SK-N-SH treated with all-trans-retinoic acid at 6 μM for 48 hours (cell line): ENCODE measurements at regions not wholly inside any gene's neighbourhood (a gene's known extent, or its start where the extent isn't known, plus 50 kb on each side); places are given as distances from the start of the nearest gene placed in this dataset.

ENCODE experiments used
- ATAC-seq: fragments of 200-7000 bp; cut with Tn5 transposase; 3 replicates; pipeline ENCODE4 v1.9.1; 2020; ENCODE audit warnings: mild to moderate bottlenecking, moderate library complexity
- ARNTL ChIP-seq: fragments of 450-650 bp; formaldehyde crosslinking; IDR thresholded peaks from 2 replicates; pipeline ENCODE4 v1.5.0; 2020; ENCODE audit warnings: low read depth, mild to moderate bottlenecking, moderate library complexity, borderline replicate concordance
- CREB5 ChIP-seq: fragments of 250-450 bp; sonication (Bioruptor Pico); IDR thresholded peaks from 2 replicates; pipeline ENCODE4 v1.5.1; 2020; ENCODE audit warnings: low read depth, mild to moderate bottlenecking, moderate library complexity
- CSDC2 ChIP-seq: fragments of 250-450 bp; sonication (Bioruptor Pico); IDR thresholded peaks from 2 replicates; pipeline ENCODE4 v1.5.0; 2020; ENCODE audit warnings: mild to moderate bottlenecking, moderate library complexity
- CSRNP3 ChIP-seq: fragments of 250-450 bp; sonication (Bioruptor Pico); IDR thresholded peaks from 2 replicates; pipeline ENCODE4 v1.5.1; 2021; ENCODE audit warnings: mild to moderate bottlenecking, moderate library complexity
- ESRRG ChIP-seq: fragments of 250-450 bp; sonication (Bioruptor Pico); IDR thresholded peaks from 2 replicates; pipeline ENCODE4 v1.6.1; 2021; ENCODE audit warnings: mild to moderate bottlenecking
- ISL1 ChIP-seq: fragments of 250-450 bp; sonication (Bioruptor Pico); IDR thresholded peaks from 2 replicates; pipeline ENCODE4 v2.1.2; 2022; ENCODE audit warnings: mild to moderate bottlenecking, moderate library complexity
- OSR1 ChIP-seq: fragments of 250-450 bp; sonication (Bioruptor Pico); IDR thresholded peaks from 2 replicates; pipeline ENCODE4 v1.8.0; 2022; ENCODE audit warnings: moderate library complexity, mild to moderate bottlenecking, inconsistent platforms
- POU6F1 ChIP-seq: fragments of 250-450 bp; sonication (Bioruptor Pico); IDR thresholded peaks from 2 replicates; pipeline ENCODE4 v1.8.0; 2021; ENCODE audit warnings: low read depth, mild to moderate bottlenecking, moderate library complexity, borderline replicate concordance
- PPARA ChIP-seq: fragments of 250-450 bp; sonication (Bioruptor Pico); IDR thresholded peaks from 2 replicates; pipeline ENCODE4 v1.5.0; 2020; ENCODE audit warnings: mild to moderate bottlenecking, borderline replicate concordance
- RARB ChIP-seq: fragments of 250-450 bp; sonication (Bioruptor Pico); IDR thresholded peaks from 2 replicates; pipeline ENCODE4 v1.8.0; 2021; ENCODE audit warnings: mild to moderate bottlenecking, moderate library complexity
- SNAI2 ChIP-seq: fragments of 250-450 bp; sonication (Bioruptor Pico); IDR thresholded peaks from 2 replicates; pipeline ENCODE4 v1.5.0; 2020; ENCODE audit warnings: mild to moderate bottlenecking, moderate library complexity
- TCF4 ChIP-seq: fragments of 250-450 bp; sonication (Bioruptor Pico); IDR thresholded peaks from 2 replicates; pipeline ENCODE4 v1.8.0; 2021; ENCODE audit warnings: mild to moderate bottlenecking, moderate library complexity, borderline replicate concordance
- TOX ChIP-seq: fragments of 250-450 bp; sonication (Bioruptor Pico); IDR thresholded peaks from 2 replicates; pipeline ENCODE4 v1.8.0; 2021; ENCODE audit warnings: mild to moderate bottlenecking, moderate library complexity, borderline replicate concordance
- ZC3H10 ChIP-seq: fragments of 250-450 bp; sonication (Bioruptor Pico); IDR thresholded peaks from 2 replicates; pipeline ENCODE4 v1.5.1; 2021; ENCODE audit warnings: mild to moderate bottlenecking, moderate library complexity
- ZFP3 ChIP-seq: fragments of 250-450 bp; sonication (Bioruptor Pico); IDR thresholded peaks from 2 replicates; pipeline ENCODE4 v1.5.0; 2020; ENCODE audit warnings: mild to moderate bottlenecking, moderate library complexity
- ZNF565 ChIP-seq: fragments of 450-650 bp; formaldehyde crosslinking; conservative IDR thresholded peaks from 2 replicates; pipeline ENCODE4 v1.5.0; 2020; ENCODE audit warnings: low read depth, mild to moderate bottlenecking, moderate library complexity
- ZNF70 ChIP-seq: fragments of 450-650 bp; formaldehyde crosslinking; IDR thresholded peaks from 2 replicates; pipeline ENCODE4 v1.5.0; 2020; ENCODE audit warnings: mild to moderate bottlenecking, moderate library complexity
- ZNF8 ChIP-seq: fragments of 450-650 bp; formaldehyde crosslinking; IDR thresholded peaks from 2 replicates; pipeline ENCODE4 v1.5.0; 2020; ENCODE audit warnings: mild to moderate bottlenecking, moderate library complexity
- TF ChIP-seq, protein P1 (sequence below): fragments of 250-450 bp; sonication (Bioruptor Pico); IDR thresholded peaks from 2 replicates; pipeline ENCODE4 v1.5.0; 2020; ENCODE audit warnings: mild to moderate bottlenecking, moderate library complexity

DNA sequence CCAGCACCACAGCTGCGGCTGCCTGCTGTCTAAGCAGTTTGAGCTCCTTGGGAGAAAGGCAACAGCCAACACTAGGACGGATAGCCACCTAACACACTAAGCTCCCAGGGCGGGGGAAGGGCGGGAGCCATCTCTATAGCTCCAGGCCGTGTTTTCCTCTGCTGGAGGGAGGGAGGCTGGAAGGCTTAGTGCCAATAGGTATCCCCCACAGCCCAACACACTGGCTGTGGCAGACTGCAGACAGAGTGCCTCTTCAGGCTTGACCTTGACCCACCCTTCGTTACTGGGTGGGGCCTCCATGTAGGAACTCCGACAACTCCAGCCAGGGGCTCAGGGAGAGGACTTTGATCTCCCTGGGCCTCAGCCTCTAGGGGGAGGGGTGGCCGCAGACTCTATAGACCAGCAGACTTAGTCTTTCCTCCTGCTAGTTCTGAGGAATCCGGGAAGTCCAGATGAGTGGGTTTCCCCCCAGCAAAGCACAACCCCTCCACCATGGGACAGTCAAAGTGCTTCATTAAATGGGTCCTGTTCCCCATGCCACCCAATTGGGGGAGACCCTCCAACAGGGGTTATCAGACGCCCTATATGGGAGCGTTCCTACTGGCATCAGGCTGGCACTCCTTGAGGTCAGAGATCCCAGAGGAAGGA is 314.4 kb upstream of the MKI67 start:
- TF ChIP-seq ZNF70 (CRISPR knock-in tag) (no peak), CSRNP3 (CRISPR knock-in tag) (no peak), SNAI2 (CRISPR knock-in tag) (no peak), OSR1 (CRISPR knock-in tag) (no peak), ESRRG (CRISPR knock-in tag) (no peak), TOX (CRISPR knock-in tag) (no peak), ARNTL (CRISPR knock-in tag) (no peak), TCF4 (no peak)
- TF ChIP-seq, protein P1, sequence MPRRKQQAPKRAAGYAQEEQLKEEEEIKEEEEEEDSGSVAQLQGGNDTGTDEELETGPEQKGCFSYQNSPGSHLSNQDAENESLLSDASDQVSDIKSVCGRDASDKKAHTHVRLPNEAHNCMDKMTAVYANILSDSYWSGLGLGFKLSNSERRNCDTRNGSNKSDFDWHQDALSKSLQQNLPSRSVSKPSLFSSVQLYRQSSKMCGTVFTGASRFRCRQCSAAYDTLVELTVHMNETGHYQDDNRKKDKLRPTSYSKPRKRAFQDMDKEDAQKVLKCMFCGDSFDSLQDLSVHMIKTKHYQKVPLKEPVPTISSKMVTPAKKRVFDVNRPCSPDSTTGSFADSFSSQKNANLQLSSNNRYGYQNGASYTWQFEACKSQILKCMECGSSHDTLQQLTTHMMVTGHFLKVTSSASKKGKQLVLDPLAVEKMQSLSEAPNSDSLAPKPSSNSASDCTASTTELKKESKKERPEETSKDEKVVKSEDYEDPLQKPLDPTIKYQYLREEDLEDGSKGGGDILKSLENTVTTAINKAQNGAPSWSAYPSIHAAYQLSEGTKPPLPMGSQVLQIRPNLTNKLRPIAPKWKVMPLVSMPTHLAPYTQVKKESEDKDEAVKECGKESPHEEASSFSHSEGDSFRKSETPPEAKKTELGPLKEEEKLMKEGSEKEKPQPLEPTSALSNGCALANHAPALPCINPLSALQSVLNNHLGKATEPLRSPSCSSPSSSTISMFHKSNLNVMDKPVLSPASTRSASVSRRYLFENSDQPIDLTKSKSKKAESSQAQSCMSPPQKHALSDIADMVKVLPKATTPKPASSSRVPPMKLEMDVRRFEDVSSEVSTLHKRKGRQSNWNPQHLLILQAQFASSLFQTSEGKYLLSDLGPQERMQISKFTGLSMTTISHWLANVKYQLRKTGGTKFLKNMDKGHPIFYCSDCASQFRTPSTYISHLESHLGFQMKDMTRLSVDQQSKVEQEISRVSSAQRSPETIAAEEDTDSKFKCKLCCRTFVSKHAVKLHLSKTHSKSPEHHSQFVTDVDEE (CRISPR knock-in tag) = no peak
- no peak for ATAC-seq

DNA sequence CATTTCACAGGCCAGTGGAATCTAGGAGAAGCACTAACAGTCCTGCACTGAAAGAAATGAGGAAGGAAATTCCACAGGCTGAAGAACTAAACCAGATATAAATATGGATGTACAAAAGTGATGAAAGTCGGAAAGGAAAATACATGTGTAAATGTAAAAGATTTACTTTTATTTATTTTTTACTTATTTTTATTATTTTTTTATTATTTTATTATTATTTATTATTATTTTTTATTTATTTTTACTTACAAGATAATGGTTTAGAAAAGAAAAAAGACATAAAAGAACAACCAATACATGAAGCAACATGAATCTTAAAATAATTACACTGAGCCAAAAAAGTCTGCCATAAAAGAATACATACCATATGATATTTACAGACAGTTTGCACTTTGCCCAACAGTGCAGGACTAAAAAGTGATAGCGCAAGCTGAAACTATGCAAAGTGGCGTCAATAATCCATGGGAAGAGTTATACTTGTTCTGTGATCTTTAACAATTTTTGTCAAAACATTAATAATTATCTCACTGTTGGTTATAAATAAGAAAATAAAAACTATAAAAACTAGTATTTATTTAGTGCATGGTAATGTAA is 317.8 kb upstream of the MKI67 start:
- no peak for TF ChIP-seq SNAI2 (CRISPR knock-in tag)
- TF ChIP-seq, protein P1 (CRISPR knock-in tag) = no peak
- TF ChIP-seq POU6F1 (CRISPR knock-in tag) = no peak
- no peak for TF ChIP-seq CREB5
- ATAC-seq = no peak

DNA sequence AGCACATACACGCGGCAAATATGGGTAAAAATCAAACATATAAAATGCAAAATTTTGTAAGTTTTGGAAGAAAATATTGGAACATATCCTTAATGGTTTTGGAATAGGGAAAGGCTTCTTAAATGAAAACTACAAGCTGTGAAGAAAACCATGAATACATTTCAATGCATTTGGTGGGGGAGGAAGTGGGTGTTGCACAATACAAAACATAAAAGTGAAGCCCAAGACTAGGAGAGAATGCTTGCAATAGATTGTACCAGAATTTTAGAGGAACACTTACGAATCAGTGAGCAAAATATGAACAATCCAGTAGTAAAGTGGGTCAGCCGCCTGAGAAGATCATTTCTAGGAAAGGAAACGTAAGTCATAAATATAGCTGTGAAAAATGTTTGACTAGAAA is 322.6 kb upstream of the MKI67 start:
- no peak for ATAC-seq
- no peak for TF ChIP-seq ZFP3 (CRISPR knock-in tag)
- TF ChIP-seq CSDC2 (CRISPR knock-in tag) = no peak
- TF ChIP-seq CREB5 = no peak
- no peak for TF ChIP-seq ZNF565
- TF ChIP-seq, protein P1 (CRISPR knock-in tag) = no peak
- no peak for TF ChIP-seq RARB
- no peak for TF ChIP-seq ISL1 (CRISPR knock-in tag)
- TF ChIP-seq ZNF70 (CRISPR knock-in tag) = no peak
- no peak for TF ChIP-seq ZC3H10
- no peak for TF ChIP-seq ZNF8 (CRISPR knock-in tag)
- no peak for TF ChIP-seq PPARA
- no peak for TF ChIP-seq CSRNP3 (CRISPR knock-in tag)
- no peak for TF ChIP-seq ESRRG (CRISPR knock-in tag)
